GOT3 (cell line): ENCODE measurements at regions not wholly inside any gene's neighbourhood (a gene's known extent, or its start where the extent isn't known, plus 50 kb on each side); places are given as distances from the start of the nearest gene placed in this dataset.

Experiments used
- DNase-seq: peaks from one replicate; lab custom pipeline; 2025; ENCODE audit warnings: mixed read lengths; lab: John Stamatoyannopoulos, UW

DNA sequence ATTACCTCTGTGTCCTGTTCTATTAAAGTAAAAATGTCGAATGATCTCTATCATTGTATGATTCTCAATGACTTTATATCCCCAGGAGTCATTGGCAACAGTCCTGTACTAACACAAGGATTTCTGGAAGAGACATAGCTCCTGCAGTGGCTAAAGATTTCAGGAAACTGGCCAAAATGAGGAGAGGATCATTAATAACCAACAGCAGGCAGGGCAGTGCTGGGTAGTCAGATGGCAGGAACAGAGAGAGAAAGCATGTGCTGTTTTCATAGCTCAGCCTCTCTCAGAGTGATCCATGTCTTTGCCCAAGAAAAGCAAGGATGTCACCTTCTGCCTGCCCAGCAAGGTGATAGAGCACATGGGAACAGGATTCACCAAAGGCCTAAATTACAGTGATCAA is 604.7 kb upstream of the PLXNA2 start:
- no peak for DNase-seq

DNA sequence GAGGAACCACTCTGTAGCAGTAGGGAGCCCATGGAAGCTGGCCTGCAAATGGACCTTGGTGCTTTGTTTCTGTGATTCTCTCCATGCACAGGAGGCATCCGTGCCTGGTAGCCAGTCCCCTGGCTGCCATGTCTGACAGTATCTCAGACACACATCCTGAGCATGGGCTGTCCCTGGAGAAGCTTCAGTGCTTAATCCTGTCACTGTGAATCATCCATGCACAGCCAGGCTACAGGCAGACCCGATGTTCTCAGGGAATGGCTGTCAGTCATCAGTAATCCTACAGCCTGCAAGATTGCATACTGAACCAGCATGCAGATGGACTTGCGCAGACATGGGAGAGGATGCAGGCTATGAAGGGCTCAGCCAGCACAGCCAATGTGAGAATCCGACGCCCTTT is 606.3 kb upstream of the PLXNA2 start:
- DNase-seq: no peak

DNA sequence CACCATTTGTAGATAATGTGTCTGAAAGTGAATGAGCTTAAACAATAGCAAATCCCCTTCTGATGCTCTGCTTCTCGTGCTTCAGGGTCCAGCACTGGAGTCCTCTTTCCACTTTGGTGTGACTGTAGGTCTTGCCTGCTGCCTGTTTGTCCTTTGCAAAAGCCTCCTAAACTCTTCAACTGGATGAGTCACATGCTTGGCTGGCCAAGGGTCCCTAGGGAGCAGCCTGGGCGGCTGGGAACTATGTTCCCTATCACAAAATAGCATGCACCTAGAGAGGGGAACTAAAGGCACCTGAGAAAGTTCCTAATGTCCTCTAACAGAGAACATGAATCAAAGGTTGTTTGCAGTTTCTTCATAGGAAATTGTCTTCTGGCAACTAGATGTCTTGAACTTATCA is 607.2 kb upstream of the PLXNA2 start:
- DNase-seq: no peak

DNA sequence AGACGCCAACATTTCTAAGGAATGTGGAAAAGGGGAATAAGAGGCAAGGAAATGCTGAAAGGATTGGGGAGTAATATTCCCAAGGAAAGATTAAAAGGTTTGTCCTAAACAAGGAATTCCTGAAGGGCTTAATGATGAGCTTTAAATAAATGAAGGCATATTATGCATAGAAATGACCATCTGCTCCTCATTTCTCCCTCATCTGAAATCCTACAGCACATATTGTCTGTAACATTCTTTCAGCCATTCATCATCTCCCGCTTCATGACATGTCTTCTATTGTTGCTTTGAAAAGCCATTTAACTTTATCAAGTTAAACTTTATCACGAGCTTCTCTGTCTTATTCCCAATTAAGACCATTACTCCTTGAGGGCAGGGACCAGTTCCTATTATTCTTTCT is 608.7 kb upstream of the PLXNA2 start:
- DNase-seq: no peak

DNA sequence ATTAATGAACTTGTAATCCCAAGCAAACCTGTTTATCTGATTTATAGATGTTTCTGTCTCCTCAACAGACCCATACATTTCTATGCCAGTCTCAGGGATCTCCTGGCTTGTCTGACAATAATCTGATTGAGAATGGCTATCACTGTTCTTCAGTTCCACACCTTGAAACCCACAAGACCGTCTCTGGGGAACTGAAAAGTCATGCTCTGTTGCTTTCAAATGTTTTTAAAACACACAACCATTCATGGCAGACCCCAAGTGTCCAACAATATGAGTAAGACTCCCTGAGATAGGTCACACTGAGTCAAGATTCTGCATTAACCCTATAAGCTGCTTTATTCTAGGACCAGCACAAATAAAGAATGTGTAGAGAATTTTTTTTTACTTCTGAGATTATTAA is 611.2 kb upstream of the PLXNA2 start:
- DNase-seq: no peak

DNA sequence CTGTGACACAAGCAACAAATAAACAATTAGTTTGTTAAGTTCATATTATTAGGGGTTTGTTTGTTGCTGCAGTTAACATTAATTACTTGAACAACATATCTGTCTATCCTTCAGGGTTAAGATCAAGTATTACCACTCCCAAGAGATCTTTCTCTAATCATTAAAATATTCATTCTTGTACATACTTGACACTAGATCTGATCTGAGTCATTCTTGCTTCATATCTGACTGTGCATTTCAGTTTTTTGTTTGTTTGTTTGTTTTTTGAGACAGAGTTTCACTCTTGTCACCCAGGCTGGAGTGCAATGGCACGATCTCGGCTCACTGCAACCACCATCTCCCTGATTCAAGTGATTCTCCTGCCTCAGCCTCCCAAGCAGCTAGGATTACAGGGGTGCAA is 613.3 kb upstream of the PLXNA2 start:
- no peak for DNase-seq

DNA sequence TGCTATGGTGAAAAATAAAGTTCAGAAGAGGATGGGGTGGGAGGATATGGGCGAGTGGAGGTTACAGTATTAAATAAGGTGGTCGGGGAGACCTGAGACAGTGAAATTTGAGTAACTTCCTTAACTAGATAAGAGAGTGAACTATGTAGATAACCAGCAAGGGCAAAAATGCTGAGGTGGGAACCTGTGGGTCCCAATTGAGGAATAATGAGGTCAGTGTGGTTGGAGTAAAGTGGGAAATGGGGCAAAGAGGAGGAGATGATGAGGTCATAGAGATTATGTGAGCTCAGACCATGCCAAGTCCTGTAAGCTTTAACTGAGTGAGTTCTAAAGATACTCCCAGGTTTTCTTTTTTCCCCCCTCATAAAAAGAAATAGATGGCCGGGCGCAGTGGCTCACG is 614.6 kb upstream of the PLXNA2 start:
- DNase-seq: no peak

DNA sequence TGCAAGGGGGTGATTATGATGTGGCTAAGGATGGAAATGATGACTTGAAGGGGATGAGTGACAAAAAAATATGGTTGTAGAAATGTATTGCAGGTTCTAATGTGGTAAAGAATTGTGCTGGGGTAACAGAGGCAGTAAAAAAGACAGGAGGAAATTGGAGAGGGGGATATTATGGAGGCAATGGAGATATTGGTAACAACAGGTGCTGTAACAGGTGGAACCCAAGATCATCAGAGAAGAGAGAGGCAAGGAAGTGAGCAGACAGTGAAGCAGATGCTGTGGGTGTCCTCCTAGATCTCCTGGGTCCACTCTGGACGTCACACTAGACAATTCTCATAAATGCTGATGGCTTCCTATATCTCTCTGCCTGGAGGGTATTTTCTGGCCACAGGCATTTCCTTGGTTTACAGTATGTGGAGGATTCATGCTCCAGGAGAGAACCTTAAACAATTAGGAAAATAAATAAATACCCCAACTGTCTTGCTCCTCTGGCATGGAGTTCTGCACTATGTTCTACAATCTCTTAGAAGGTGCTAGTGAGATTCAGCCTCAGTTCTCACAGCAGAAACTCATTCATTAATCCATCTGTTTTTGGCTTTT is 620.3 kb upstream of the PLXNA2 start:
- DNase-seq: no peak

DNA sequence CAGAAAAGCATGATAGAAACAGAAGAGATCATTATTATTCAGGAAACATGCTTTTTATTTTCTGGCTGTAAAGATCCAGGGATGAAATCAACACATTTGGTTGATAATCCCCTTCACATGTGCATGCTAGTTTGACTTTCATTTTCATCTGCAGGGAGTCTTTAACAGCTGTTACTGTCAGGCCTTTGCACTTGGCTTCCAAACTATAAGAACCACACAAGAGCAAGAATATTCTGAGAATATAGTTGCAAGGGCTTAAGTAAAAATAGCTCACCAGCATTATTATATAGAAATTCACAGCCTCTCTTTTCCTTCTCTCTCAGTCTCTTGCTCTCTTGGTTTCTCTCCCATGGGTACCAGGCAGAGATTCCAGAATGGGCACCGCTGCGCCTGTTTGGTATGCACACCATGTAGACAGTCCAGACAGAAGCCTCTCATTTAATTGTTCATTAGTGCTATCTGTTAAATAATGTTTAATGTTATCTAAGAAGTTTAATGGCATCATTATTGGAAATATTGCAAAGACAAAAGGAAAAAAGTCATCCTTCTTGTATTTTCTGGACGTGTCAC is 622.3 kb upstream of the PLXNA2 start:
- no peak for DNase-seq

DNA sequence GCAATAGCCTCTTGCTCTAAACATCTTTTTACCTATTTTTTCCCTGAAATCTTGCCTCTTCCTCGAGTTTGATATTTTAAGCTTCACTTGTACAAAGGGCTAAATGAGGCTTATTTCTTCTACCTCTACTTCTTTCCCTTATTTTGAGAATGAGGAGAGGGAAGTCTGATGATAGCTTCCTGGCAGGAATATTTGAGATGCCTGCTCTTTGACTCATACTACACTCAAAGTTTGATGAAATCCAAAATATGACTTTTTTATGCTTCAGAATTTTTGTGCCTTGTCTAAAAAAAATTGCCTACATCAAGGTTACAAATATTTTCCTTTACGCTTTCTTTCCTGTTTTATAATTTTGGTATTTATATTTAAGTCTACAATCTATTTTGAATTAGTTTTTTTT is 624.4 kb upstream of the PLXNA2 start:
- no peak for DNase-seq

DNA sequence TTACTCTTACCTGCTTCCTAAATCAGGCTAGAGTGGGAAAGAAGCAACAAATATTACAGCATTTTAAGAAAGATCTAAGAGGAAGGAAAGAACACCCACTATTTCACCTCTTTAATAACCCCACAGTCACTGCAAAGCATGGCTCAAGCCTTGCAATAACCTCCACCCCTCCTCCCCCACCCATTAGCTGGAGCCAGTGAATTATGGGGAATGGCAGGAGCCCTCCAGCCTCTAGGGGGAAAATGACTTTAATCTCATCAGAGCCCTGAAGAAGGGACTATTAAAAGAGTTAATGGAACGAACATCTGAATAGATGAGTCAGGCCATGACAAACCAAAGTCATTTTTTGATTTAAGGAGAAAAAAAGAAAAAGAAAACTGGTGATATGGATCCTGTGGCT is 630.7 kb upstream of the PLXNA2 start:
- no peak for DNase-seq

DNA sequence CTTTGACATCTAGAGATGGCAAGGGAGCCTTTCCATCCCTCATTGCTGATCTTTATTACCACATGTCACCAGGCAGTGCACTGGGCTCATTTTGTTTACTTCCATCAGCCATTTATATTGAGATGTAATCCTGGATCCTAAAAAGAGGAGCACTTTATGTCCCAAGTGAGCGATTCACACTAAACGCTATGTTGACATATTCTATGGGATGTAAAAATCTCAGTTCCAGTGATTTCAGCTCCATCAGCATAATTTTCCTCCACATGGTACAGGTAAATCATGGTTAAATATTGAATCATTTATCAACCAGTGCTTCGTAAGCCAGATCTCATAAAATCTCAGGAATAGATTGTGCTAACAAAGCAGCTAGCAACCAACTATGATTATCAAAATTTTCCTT is 634.8 kb upstream of the PLXNA2 start:
- DNase-seq: no peak

DNA sequence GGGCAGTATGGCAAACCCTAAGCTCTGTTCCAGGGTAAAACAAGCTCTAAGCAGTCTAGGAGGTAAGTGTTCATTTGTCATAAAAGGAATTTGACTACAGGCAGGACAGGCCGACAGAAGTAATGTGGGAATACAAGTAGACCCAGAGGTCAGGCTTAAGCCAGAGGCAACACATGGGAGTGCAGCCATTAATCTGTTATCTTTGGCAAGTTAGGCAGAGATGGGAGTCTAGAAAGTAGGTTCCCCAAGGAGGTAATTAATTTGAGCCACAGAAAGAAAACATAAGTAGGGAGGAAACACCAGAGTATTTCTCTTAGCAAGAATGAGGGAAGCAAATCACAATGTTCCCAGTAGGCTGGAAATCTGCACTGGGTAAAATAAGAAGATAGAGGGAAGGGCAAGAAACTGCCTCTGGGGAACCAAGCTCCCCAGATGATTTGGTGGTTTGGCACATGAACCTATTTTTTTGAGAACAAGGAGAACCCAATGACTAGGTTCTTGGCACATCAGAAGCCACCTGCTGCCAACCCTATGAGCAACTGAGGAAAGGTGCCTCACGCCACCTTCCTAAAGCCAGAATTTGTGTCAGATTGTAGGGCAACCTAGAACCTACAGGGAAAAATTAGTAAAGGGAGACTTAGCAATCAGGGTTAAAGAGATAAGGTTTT is 636.4 kb upstream of the PLXNA2 start:
- DNase-seq: no peak

DNA sequence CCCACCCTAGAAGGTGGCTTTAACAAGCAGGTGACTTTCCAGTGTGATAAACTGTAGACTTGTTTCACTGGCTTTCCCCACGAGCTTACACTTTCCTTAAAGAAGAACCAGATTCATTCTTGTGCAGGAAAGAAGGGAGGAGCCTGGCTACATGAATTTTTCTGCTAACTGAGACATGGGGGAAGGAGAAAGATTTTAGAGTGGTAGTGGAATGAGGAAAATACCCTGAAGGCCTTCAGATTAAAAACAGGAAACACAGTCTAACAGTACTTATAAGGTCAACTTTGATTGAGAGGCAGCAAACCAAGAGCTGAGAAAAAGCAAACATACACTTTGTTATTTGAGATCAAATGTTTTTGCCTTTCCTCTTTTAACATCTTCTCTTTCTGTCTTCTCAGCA is 640.9 kb upstream of the PLXNA2 start:
- DNase-seq: no peak

DNA sequence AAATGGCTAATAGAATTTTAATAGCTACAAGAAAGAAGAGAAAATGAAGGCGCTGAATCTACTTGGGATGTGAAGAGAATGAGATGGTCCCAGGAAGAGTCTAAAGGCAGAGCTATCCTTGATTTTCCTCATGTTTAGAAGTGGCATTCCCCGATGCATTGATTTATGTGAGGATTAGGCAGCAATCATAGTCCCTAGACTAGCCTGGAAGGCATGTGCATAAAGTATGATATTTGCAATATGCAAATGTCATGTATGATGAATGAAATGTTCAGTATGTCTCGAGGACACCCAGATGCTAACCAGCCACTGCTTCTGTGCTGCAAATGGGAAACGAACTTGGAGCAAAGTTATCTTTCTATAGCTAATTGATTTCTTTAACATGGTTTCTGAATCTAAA is 641.5 kb upstream of the PLXNA2 start:
- DNase-seq: no peak

DNA sequence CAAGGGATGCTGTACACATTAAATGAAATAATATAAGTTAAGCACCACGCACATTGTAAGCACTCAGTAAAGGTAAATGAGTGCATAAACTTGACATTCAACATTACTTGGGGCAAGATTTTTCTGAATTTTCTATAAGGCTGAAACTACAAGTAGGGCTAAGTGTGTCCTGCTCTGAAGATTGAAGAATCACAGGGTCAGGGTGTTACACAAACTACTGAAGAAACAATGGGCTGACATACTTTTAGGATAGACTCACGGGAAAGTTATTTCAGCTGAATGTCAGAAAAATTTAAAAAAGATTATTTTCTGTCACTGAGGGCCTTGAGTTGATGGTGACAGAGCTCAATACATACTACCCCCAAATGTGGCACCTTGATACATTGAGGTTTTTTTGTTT is 644.2 kb upstream of the PLXNA2 start:
- DNase-seq: no peak

DNA sequence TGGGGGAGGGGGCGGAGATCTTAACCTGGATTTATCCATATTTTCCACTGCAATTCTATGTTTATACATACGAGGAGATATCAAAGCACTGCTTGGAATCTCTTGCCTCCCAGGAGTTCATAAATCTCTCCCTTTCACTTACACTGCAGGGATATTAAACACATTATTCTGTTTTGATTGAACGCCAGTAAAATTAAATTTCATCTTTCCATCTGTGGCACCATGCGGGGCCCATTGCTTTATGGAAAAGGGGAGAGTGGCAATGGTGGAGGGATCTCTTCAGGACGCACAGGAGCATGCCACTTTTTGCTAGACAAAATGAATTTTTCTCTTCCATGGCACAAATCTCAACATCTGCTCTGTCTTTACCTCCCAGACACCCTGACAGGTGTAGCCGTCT is 648.0 kb upstream of the PLXNA2 start:
- no peak for DNase-seq

DNA sequence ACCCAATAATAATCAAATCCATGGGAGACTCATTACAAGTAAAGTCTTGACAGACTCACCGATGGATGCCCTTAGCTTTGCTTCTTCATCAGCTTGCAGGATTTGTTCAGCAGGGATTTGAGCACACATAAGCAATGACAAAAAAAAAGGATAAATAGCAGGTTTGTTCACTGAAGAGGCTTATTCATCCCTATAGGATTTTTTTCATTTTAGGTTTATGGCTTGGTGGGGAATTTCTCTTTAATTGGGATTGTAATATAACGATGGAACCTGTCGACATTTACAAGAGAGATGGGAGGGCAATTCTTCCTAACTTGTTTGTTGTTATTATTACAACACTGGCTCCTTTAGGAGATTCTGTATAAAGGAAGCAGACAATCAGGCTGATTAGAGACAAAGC is 649.1 kb upstream of the PLXNA2 start:
- DNase-seq: no peak

DNA sequence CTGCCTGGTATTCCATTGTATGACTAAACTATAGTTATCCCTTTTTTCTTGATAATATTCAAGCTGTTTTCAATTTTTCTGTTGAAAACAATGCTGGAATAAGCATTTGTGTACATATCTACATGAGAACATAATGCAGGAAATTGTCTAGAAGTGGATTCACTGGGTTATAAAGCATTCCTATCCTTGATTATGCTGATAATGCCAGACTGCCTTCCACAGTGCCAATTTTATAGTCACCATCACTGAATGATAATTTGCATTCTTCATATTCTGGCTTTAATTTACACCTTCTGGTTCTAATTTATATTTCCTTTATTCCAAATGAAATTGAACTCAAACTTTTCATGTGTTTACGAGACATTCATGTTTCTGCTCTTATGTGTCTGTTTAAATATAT is 651.0 kb upstream of the PLXNA2 start:
- no peak for DNase-seq

DNA sequence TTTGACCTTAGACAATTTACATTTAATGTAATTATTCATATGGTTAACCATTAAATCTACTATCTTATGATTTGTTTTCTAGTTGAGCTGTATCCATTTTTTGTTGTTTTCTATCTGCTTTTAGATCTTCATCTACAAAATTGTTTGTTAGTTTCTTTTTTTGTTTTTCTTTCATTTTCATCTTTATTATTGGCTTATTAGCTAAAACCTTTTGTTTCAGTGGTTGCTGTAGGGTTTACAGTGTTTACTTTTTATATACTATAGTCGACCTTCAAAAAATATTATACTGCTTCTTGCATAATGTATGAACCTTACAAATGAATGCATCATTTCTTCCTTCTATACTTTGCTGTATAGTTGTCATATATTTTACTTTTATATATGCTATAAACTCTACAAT is 651.6 kb upstream of the PLXNA2 start:
- DNase-seq: no peak

DNA sequence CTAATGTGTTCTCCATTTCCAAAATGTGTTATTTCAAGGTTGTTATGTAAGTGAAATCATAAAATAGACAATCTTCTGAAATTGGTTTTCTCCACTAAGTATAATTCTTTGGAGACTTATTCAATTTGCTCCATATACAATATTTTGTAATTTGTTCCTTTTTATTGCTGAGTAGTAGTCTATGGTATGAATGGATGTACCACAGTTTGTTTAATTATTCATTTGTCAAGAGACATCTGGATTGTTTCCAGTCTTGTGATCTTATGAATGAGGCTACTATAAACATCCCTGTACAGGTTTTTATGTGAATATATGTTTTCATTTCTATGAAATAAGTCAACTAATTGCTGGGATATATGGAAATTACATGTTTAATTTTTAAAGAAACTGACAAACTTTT is 652.6 kb upstream of the PLXNA2 start:
- no peak for DNase-seq

DNA sequence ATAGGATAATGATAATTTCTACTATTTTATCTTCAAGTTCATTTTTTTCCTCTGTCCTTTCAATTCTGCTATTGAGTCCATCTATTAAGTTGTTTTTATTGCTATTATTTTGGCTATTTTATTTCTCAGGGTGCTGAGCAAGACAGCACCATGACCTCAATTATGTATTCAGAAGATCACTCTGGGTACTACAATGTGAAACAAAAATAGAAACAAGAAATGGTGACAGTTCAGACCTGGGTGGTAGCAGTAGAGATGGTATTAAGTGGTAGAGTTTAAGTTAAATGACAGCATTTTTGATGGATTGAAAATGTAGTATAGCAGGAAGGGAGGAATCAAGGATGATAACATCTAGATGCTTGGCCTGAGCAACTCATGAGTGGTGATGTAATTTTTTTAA is 655.3 kb upstream of the PLXNA2 start:
- DNase-seq: no peak

DNA sequence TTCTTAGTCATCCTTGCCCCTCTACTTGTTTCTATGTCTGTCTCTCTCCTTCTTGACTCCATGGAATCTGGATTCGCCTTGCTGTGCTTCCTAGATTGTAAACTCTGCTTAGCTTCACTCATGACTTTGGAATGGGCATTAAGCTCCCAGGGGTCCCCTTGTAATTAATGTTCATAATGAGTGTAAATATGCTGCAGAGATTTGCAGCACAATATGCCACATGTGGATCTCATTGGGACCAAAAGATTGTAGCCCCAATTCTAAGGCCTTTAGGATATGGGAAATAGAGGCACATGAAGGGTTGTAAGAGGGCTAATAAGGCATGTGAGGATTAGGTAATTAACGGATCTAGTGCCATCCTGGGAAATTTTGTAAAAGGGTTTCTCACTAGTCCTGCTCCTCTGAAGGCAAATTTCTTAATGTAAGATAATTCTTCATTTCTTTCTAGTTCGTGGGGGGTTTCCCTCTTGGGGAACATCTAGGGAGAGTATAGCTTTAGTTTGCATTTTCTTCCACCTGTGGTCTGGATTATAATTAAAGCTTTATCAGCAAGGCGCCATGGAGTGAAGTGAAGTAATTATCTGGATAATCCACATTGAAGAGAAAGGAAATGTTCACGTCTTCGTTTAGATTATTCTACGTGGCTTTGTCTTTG is 659.2 kb upstream of the PLXNA2 start:
- DNase-seq: no peak

DNA sequence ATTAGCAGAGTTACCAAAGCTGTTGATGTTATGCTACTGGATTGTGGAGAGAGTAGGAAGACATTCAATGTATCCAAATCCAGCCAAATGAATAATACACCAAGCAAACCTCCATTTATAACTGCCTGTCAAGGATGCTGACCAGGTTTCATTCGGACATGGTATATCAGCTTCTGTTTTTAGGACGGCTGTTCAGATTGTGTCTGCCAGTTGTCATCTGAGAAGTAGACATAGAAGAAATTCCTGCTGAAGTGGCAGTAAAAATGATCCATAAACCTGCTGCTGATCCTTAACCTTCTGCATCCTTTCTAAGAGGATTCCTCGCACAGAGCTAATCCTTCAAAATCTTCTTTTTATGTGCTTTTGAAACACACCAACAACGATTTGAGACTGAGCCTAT is 663.6 kb upstream of the PLXNA2 start:
- no peak for DNase-seq
